ENCODE measurements at regions not wholly inside any gene's neighbourhood (a gene's known extent, or its start where the extent isn't known, plus 50 kb on each side); places are given as distances from the start of the nearest gene placed in this dataset.

DNA sequence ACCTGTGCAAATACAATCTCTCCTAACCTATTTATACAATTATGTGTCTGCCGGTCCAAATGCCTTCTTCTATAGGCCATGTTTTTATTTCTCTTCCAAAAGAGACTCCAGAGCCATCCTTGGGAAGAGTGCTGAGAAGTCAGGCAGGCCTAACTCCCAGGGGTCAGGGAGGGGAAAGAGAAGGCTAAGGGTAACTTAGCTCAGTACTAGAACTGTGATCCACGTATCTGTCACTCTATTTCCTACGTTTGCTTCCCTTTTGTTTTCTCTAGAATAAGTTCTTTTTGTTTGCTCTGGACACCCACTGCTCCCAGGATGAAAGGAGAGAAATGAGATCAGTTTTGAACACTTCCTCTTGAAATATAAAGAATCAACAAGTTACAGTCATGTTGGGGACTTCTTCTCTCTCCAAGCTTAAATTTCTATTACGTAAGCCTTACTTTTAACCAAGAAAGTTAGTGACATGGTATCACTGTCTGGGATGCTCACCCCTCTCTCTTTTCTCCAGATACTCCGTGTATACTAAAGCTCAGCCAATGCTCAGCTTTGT is 79.2 kb downstream of the DAD1 start:
- TF ChIP-seq SUZ12 (IDR thresholded peaks at IDR 0.05), result no peak
- TF ChIP-seq SP1 (IDR thresholded peaks at IDR 0.05), result no peak
- no peak for TF ChIP-seq BHLHE40 (IDR thresholded peaks at IDR 0.05; ENCODE audit: borderline replicate concordance)
- TF ChIP-seq NFRKB (IDR thresholded peaks at IDR 0.05), result no peak
- TF ChIP-seq TARDBP (IDR thresholded peaks at IDR 0.05), result no peak
- no peak for TF ChIP-seq CTBP1 (IDR thresholded peaks at IDR 0.05; ENCODE audit: borderline replicate concordance)
- no peak for TF ChIP-seq LEF1 (IDR thresholded peaks at IDR 0.05; ENCODE audit: borderline replicate concordance)
- no peak for TF ChIP-seq FOXM1 (IDR thresholded peaks at IDR 0.05; ENCODE audit: borderline replicate concordance)
- TF ChIP-seq HDGF (IDR thresholded peaks at IDR 0.05; ENCODE audit: borderline replicate concordance), result no peak
- TF ChIP-seq ZNF384 (IDR thresholded peaks at IDR 0.05), result no peak
- no peak for TF ChIP-seq FOXA1 (IDR thresholded peaks at IDR 0.05)
- no peak for TF ChIP-seq FOXK2 (IDR thresholded peaks at IDR 0.05)

Measured in HEK293T (cell line).